GM12875 (cell line): ENCODE measurements at regions not wholly inside any gene's neighbourhood (a gene's known extent, or its start where the extent isn't known, plus 50 kb on each side); places are given as distances from the start of the nearest gene placed in this dataset.
"Not testable (repeated sequence)": the region's sequence is repeated elsewhere in the genome, so short reads cannot be mapped to it uniquely, and the experiment has no call there.

ENCODE experiments used
- H3K4me3 ChIP-seq: one replicate; pipeline ENCODE4 v1.5.1; 2011; ENCODE audit warnings: low read depth, low read length, control low read depth
- TF ChIP-seq, protein P1 (sequence below): IDR thresholded peaks from 2 replicates; pipeline ENCODE4 v1.5.1; 2011; ENCODE audit warnings: low read depth, mild to moderate bottlenecking, control low read depth, inconsistent platforms, low read length, moderate library complexity, borderline replicate concordance; ENCODE audit not compliant: insufficient read depth

- TF ChIP-seq, protein P1, sequence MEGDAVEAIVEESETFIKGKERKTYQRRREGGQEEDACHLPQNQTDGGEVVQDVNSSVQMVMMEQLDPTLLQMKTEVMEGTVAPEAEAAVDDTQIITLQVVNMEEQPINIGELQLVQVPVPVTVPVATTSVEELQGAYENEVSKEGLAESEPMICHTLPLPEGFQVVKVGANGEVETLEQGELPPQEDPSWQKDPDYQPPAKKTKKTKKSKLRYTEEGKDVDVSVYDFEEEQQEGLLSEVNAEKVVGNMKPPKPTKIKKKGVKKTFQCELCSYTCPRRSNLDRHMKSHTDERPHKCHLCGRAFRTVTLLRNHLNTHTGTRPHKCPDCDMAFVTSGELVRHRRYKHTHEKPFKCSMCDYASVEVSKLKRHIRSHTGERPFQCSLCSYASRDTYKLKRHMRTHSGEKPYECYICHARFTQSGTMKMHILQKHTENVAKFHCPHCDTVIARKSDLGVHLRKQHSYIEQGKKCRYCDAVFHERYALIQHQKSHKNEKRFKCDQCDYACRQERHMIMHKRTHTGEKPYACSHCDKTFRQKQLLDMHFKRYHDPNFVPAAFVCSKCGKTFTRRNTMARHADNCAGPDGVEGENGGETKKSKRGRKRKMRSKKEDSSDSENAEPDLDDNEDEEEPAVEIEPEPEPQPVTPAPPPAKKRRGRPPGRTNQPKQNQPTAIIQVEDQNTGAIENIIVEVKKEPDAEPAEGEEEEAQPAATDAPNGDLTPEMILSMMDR: no peak
These were observed 325.1 kb downstream of the DAD1 start for GRCh38 chr14:22263961-22264360.

DNA sequence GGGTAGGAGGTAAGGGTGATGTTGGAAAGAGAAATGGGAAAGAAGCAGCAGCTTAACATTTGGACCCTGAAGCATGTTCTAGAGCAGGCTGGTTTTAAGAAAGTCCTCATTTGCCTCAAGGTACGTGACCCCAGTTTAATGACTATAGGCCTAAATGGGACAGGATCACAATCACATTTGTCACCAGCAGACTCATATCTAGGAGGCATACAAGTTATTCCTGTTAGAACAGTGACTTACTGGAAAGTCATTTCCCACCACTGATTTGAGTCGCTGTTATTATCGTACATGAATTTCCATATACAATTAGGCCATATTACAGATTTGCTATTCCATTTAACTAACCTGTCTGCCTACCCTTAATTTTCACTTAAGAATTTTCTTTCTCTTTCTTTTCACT is 326.1 kb downstream of the DAD1 start:
- TF ChIP-seq, protein P1: no peak
- H3K4me3 ChIP-seq: no peak overlapping the region

More at GRCh38 chr14:22263961-22264360, 325.1 kb downstream of the DAD1 start:
- no peak overlapping the region for H3K4me3 ChIP-seq

GRCh38 chr14:22255017-22255950 is 333.7 kb downstream of the DAD1 start:
- H3K4me3 ChIP-seq: no peak overlapping the region
- TF ChIP-seq, protein P1: no peak

DNA sequence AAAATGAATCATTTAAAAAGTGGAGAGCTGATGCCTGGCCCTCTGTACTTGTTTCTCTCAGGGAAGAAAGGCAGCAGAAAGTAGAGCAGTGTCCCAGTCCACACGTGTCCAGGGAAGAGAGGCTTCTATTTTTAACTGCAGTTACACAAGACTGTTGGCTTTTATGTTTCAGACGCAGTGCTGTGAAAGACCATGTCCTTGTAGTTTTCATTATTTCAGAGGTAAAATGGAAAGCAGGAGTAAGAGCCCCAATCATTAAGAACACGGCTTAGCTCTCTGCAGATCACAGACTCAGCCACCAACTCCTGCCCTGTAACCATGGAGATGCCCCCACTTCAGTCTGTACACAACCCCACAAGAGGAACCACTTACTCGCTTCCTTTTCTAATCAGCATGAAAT is 336.3 kb downstream of the DAD1 start:
- TF ChIP-seq, protein P1: no peak
- H3K4me3 ChIP-seq: no peak overlapping the region

DNA sequence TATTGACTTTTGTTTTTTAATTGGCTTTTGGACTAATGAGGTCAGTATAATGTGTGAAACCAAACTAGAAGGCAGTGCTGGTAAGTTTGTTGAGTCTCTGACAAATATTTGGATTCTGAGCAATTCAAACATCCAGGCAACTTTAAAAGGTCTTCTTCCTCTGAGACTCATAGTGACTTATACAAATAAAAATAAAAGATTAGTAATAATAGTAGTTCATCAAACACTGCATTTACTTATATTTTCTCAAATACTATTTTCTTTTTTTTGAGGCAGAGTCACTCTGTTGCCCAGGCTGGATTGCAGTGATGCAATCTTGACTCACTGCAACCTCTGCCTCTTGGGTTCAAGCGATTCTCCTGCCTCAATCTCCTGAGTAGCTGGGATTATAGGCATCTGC is 337.9 kb downstream of the DAD1 start:
- no peak overlapping the region for H3K4me3 ChIP-seq
- TF ChIP-seq, protein P1: no peak

DNA sequence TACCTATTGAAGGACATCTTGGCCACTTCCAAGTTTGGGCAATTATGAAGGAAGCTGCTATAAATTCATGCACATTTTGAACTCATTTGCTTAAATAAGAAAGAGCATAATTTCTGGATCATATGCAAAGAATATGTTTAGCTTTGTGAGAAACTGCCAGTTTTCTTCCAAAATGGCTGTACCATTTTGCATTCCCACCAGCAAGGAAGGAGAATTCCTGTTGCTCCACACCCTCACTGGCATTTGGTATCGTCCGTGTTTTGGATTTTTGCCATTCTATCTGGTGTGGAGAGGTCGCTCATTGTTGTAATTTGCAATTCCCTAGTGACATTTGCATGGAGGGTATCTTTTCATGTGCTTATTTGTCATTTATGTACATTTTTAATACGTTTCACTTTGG is 339.3 kb downstream of the DAD1 start:
- H3K4me3 ChIP-seq: no peak overlapping the region
- TF ChIP-seq, protein P1: no peak

DNA sequence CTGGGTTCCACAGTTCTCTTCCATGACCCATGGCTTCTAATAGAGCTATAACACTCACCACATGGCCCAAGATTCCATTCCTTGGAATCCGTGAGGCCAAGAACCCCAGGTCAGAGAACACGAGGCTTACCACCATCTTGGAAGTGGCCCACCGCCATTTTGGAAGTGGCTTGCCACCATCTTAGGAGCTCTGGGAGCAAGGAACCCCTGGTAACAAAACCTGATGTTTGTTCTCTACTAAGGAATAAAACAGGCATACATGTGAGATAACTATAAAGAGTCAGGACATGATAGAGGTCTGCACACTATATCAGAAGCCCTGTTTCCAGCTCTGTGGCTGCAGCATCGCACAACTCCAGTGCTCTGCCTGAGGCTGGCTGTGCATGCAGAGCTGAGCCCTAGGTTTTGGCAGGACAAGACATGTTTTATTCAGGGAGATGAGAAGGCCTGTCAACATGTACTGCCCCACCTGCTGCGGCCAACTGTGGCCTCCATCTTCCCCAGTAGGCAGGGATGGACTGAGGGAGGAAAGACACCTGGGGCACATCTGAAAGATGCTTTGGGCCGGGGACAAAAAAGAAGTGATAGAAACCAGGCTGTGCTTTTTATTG is 344.9 kb downstream of the DAD1 start:
- no peak overlapping the region for H3K4me3 ChIP-seq
- TF ChIP-seq, protein P1: no peak

DNA sequence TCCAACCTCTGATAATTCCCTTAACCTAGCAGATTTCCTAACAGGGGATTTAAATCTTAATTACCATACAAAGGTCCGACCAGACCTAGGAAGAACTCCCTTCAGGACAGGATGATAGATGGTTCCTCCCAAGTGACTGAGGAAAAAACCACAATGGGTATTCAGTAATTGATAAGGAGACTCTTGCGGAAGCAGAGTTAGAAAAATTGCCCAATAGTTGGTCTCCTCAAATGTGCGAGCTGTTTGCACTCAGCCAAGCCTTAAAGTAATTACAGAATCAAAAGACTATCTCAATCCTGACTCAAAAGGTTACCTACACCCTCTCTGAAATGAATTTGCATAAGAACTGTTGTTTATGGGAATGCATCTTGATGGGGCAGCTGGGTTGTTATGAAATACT is 350.7 kb downstream of the DAD1 start:
- not testable (repeated sequence) for H3K4me3 ChIP-seq
